Heart right ventricle (tissue), 16 donors: ENCODE measurements at regions not wholly inside any gene's neighbourhood (a gene's known extent, or its start where the extent isn't known, plus 50 kb on each side); places are given as distances from the start of the nearest gene placed in this dataset.

Source experiments
- ATAC-seq, 8 donors: fragments of 200-7000 bp; cut with Tn5 transposase; one replicate each; pipeline ENCODE4 v1.9.1; 2020; ENCODE audit warnings: mild to moderate bottlenecking in 8 of 8, moderate library complexity in 8 of 8, moderate number of reproducible peaks in 1 of 8
- DNase-seq, 2 donors: peaks; one replicate each; pipeline ENCODE4 v3.0.0-alpha.2; 2020
- H3K27ac ChIP-seq, 10 donors: fragments of 200-600 bp; sonication (generic) in 2 of 10; one replicate each; pipeline versions ENCODE4 v1.5.0 to v1.8.0; 2020 to 2022; ENCODE audit warnings: mild to moderate bottlenecking in 3 of 10
- H3K27me3 ChIP-seq, 7 donors: fragments of 200-600 bp; one replicate each; pipeline ENCODE4 v1.8.0; 2021 to 2022; ENCODE audit warnings: mild to moderate bottlenecking in 2 of 7
- H3K36me3 ChIP-seq, 9 donors: fragments of 200-600 bp; sonication (generic) in 1 of 9; one replicate each; pipeline versions ENCODE4 v1.5.0 to v1.8.0; 2020 to 2022; ENCODE audit warnings: mild to moderate bottlenecking in 2 of 9
- H3K4me1 ChIP-seq, 9 donors: fragments of 200-600 bp; sonication (generic) in 1 of 9; one replicate each; pipeline versions ENCODE4 v1.5.0 to v1.8.0; 2020 to 2022; ENCODE audit warnings: mild to moderate bottlenecking in 4 of 9
- H3K4me3 ChIP-seq, 10 donors: fragments of 200-600 bp; sonication (generic) in 2 of 10; one replicate each; pipeline versions ENCODE4 v1.5.0 to v1.8.0; 2020 to 2022; ENCODE audit warnings: mild to moderate bottlenecking in 7 of 10, moderate library complexity in 2 of 10
- H3K9me3 ChIP-seq, 11 donors: fragments of 200-600 bp in 10 of 11; sonication (generic) in 2 of 11; one replicate each; pipeline versions ENCODE4 v1.5.0 to v1.8.0; 2013 to 2022; ENCODE audit warnings: mild to moderate bottlenecking in 2 of 11, control low read depth in 1 of 11, moderate library complexity in 1 of 11
- WGBS, 2 donors: extraction: QIAGEN DNeasy Blood & Tissue Kit; methylation state at CpG; one replicate each; pipeline ENCODE4 v1.1.7; 2013; ENCODE audit warnings: inconsistent platforms in 1 of 2; 5-methylcytosine and 5-hydroxymethylcytosine counted together
- intact Hi-C, 10 donors: fragments of 100-400 bp; cut with DNase I; formaldehyde crosslinking; loops; one replicate each; pipeline versions ENCODE4 v1.11.1 to v1.14.2; 2022
- TF ChIP-seq, protein P1 (sequence below), 9 donors: fragments of 200-600 bp; sonication (generic) in 2 of 9; IDR thresholded peaks; one replicate each; pipeline versions ENCODE4 v1.5.0 to v1.8.0; 2021 to 2022; ENCODE audit warnings: antibody characterized with exemption in 9 of 9, mild to moderate bottlenecking in 5 of 9, moderate library complexity in 1 of 9
- donor health status: Arrhythmogenic right ventricular cardiomyopathy.
- donor health status: ischemic (EF 13 %, LVEDD 7.1; RV severe dilation, severe dysfunction).
- donor health status: healthy with polysubstance abuse.
- donor health status: DM: no; HTN: yes; CAD: no.
- donor health status: DM: no; HTN: no; CAD: no.
- donor health status: ischemic (EF 25% LVEDD 6.9; RV normal size, moderate dysfunction).
- donor health status: ischemic (EF 25% LVEDD 5.7; RV mildly dilated, moderate dysfunction).
- donor health status: healthy.
- donor health status: DM: yes; HTN: yes; CAD: no.
- donor health status: Ischemic cardiomyopathy.
- donor health status: ischemic (EF 35%, LVEDD 5.7; RV mildly dilated, moderate dysfunction).
- donor health status: nonischemic (EF 11% LVEDD 7.7; RV severe dilation, severe dysfunction).
- donor health status: DM: yes; HTN: yes; CAD: no.
- donor health status: PGD.
- donor health status: ischemic (EF 29% LVEDD 5.4; RV normal size, mild dysfunction).
- donor health status: nonischemic (EF 23%, LVEDD 6.1; RV moderate dilation, normal function).

DNA sequence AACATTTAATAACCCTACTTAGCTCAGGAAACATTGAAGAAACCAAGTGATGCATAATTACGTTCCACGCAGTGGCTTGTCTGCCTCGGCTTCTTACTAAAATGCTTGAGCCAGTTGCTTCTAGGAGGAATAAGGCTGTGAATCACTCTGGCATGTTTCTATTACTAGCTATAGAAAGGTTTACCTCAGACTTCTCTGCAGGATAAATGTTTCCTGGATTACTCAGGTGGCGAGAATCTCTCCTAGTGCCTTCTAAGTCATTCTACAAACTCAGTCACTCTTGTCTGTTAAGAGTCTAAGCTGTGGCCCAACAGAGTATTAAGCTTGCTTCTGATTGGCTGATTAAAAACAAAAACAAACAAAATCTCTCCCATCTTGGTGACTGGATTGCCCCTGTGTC lies 92.0 kb upstream of the RALGPS2 start:
- Histone ChIP-seq H3K27ac (peak overlapping the region in 1 of 10 donors; percentile 4), H3K27me3 (no peaks in the 10 kb centered on the region), H3K9me3 (no peaks in the 10 kb centered on the region), H3K4me3 (no peak overlapping the region), H3K4me1 (peaks cover 0 to 14% (median 3%) of the 10 kb centered on the region in 9 donors), H3K36me3 (no peaks in the 10 kb centered on the region)
- DNase-seq (no peak), ATAC-seq (no peak)
- TF ChIP-seq, protein P1, sequence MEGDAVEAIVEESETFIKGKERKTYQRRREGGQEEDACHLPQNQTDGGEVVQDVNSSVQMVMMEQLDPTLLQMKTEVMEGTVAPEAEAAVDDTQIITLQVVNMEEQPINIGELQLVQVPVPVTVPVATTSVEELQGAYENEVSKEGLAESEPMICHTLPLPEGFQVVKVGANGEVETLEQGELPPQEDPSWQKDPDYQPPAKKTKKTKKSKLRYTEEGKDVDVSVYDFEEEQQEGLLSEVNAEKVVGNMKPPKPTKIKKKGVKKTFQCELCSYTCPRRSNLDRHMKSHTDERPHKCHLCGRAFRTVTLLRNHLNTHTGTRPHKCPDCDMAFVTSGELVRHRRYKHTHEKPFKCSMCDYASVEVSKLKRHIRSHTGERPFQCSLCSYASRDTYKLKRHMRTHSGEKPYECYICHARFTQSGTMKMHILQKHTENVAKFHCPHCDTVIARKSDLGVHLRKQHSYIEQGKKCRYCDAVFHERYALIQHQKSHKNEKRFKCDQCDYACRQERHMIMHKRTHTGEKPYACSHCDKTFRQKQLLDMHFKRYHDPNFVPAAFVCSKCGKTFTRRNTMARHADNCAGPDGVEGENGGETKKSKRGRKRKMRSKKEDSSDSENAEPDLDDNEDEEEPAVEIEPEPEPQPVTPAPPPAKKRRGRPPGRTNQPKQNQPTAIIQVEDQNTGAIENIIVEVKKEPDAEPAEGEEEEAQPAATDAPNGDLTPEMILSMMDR (IDR thresholded peaks at IDR 0.05): no peak
- intact Hi-C loops: no loop called here
- 92 to 94% methylated on average over 4 of the region's 4 CpGs for WGBS, 2 donors

DNA sequence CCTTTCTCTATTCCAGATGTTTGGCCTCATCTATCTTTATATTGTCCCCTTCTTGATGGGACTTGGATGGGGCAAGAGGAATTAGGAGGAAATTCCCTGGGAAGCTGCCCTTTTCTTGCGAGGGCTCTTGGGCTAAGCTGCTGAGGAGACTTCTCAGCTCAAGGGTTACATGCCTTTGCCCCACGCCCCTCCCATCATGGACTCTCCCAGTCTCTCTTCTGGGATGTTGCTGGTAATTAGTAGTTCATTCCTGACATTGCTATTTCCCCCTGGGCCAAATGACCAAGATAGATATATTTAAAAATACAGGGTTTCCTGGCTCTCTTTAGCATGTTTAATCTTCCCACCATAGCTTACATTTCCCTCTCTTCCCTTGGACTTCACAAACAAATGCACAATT lies 90.6 kb upstream of the RALGPS2 start:
- H3K27ac ChIP-seq: peak overlapping the region in 2 of 10 donors; percentile 34 to 41
- H3K4me1 ChIP-seq: peaks cover 0 to 4% (median 0%) of the 10 kb centered on the region in 9 donors
- WGBS, 2 donors: 51 to 60% methylated on average over 2 of the region's 2 CpGs
- DNase-seq: peak; percentile 47 to 63
- ATAC-seq: peak in 7 of 8 donors; percentile 65 to 86 (median 81)
- H3K27me3 ChIP-seq: no peaks in the 10 kb centered on the region
- H3K9me3 ChIP-seq: no peaks in the 10 kb centered on the region
- TF ChIP-seq, protein P1 (IDR thresholded peaks at IDR 0.05): no peak
- H3K36me3 ChIP-seq: no peaks in the 10 kb centered on the region
- intact Hi-C loops: no loop called here
- no peak overlapping the region for H3K4me3 ChIP-seq

DNA sequence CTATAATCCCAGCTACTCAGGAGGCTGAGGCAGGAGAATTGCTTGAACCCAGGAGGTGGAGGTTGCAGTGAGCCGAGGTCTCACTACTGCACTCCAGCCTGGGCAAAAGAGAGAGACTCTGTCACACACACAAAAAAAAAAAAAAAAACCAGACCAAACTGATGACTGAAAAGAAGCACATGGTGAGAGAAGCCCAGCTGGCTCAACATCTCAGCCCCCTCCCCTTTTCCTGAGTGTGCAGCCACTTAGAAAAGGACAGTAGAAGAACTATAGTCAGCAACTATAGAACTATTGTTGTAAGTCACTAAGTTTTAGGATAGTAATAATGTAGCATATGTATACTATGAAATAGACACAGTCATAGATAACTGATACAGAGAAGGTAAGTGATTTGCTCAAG lies 87.2 kb upstream of the RALGPS2 start:
- Histone ChIP-seq H3K9me3 (no peaks in the 10 kb centered on the region), H3K4me3 (no peak overlapping the region), H3K27me3 (no peaks in the 10 kb centered on the region), H3K27ac (no peak overlapping the region), H3K36me3 (no peaks in the 10 kb centered on the region), H3K4me1 (peaks cover 0 to 8% (median 0%) of the 10 kb centered on the region in 9 donors)
- DNase-seq (no peak), ATAC-seq (no peak)
- intact Hi-C loops: no loop called here
- TF ChIP-seq, protein P1 (IDR thresholded peaks at IDR 0.05): no peak
- 67 to 76% methylated on average over 1 of the region's 1 CpG for WGBS, 2 donors

DNA sequence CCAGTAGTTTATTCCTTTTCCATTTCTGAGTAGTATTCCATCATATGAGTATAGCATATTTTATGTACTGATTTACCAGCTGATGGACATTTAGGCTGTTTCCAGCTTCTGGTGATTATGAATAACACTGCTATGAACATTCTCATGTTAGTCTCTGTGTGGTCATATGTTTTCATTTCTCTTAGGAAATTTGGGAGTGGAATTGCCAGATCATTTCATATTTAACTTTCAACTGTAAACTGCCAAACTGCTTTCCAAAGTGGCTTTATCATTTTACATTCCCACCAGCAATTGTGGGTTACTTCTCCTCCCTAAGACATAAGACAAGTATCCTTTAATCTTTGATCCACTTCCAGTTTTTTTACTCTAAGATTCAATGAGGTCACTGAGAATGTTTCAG lies 85.7 kb upstream of the RALGPS2 start:
- TF ChIP-seq, protein P1 (IDR thresholded peaks at IDR 0.05): no peak
- Histone ChIP-seq H3K27me3 (no peaks in the 10 kb centered on the region), H3K4me1 (peaks cover 4 to 23% (median 9%) of the 10 kb centered on the region in 9 donors), H3K9me3 (no peaks in the 10 kb centered on the region), H3K27ac (no peak overlapping the region), H3K36me3 (no peaks in the 10 kb centered on the region), H3K4me3 (no peak overlapping the region)
- intact Hi-C loops: no loop called here
- no peak for DNase-seq
- ATAC-seq: no peak
